Glutamatergic neuron (in vitro differentiated cells): ENCODE measurements at regions not wholly inside any gene's neighbourhood (a gene's known extent, or its start where the extent isn't known, plus 50 kb on each side); places are given as distances from the start of the nearest gene placed in this dataset.
A peak's percentile ranks its signal among the peaks of the same experiment; 100 is the strongest.

Source experiments
- DNase-seq: peaks from one replicate; pipeline ENCODE4 v3.0.0; 2022
- H3K27ac Mint-ChIP-seq: one replicate; pipeline ENCODE4 v1.8.0; 2020; ENCODE audit warnings: mild to moderate bottlenecking, mixed read lengths, inconsistent platforms; ENCODE audit not compliant: unreplicated experiment
- H3K27me3 Mint-ChIP-seq: one replicate; pipeline ENCODE4 v1.8.0; 2020; ENCODE audit warnings: mild to moderate bottlenecking, moderate library complexity, mixed read lengths, inconsistent platforms; ENCODE audit not compliant: unreplicated experiment
- H3K36me3 Mint-ChIP-seq: one replicate; pipeline ENCODE4 v1.8.0; 2020; ENCODE audit warnings: mild to moderate bottlenecking, mixed read lengths, inconsistent platforms; ENCODE audit not compliant: unreplicated experiment
- H3K4me1 Mint-ChIP-seq: one replicate; pipeline ENCODE4 v1.8.0; 2020; ENCODE audit warnings: mild to moderate bottlenecking, low read depth, mixed read lengths, inconsistent platforms; ENCODE audit not compliant: unreplicated experiment
- H3K4me3 Mint-ChIP-seq: one replicate; pipeline ENCODE4 v1.8.0; 2020; ENCODE audit warnings: mild to moderate bottlenecking, mixed read lengths, inconsistent platforms; ENCODE audit not compliant: unreplicated experiment
- H3K9me3 Mint-ChIP-seq: one replicate; pipeline ENCODE4 v1.8.0; 2020; ENCODE audit warnings: mild to moderate bottlenecking, moderate library complexity, mixed read lengths, inconsistent platforms; ENCODE audit not compliant: unreplicated experiment
- TF ChIP-seq, protein P1 (sequence below): fragments of 200-600 bp; sonication (generic); IDR thresholded peaks from one replicate; pipeline ENCODE4 v1.5.0; 2021; ENCODE audit not compliant: partially characterized antibody, unreplicated experiment

DNA sequence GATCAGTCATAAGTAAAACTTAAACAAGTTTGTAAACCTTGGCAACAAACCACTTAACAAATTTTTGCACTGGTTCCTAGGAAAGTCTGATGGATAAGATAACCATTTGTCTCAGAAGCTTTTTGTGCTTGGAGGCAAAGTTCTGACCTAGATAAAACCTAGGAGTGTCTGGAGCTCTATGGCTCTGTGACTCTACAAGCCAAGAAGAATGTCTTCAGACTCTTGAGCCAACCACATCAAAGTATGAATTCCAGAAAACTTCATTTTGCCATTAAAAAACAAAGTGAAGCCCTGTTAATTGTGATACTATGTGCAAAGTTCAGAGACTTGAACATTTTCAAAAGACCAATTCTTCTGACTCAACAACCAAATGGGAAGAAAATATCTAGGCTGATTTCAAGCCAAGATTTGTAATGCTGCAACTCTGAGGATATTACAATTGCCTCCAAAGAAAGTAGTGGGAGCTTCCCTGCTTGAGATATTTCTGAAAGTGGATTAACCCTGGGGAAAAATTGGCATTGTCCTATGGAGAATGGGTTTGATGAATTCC is 158.1 kb upstream of the FOXQ1 start:
- no peak for DNase-seq
- peaks cover 2% of the 10 kb centered on the region for H3K9me3 Mint-ChIP-seq
- peaks cover 10% of the 10 kb centered on the region for H3K4me1 Mint-ChIP-seq
- TF ChIP-seq, protein P1, sequence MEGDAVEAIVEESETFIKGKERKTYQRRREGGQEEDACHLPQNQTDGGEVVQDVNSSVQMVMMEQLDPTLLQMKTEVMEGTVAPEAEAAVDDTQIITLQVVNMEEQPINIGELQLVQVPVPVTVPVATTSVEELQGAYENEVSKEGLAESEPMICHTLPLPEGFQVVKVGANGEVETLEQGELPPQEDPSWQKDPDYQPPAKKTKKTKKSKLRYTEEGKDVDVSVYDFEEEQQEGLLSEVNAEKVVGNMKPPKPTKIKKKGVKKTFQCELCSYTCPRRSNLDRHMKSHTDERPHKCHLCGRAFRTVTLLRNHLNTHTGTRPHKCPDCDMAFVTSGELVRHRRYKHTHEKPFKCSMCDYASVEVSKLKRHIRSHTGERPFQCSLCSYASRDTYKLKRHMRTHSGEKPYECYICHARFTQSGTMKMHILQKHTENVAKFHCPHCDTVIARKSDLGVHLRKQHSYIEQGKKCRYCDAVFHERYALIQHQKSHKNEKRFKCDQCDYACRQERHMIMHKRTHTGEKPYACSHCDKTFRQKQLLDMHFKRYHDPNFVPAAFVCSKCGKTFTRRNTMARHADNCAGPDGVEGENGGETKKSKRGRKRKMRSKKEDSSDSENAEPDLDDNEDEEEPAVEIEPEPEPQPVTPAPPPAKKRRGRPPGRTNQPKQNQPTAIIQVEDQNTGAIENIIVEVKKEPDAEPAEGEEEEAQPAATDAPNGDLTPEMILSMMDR = no peak
- H3K36me3 Mint-ChIP-seq = peaks cover 21% of the 10 kb centered on the region
- peaks cover 3% of the 10 kb centered on the region for H3K27me3 Mint-ChIP-seq
- no peak overlapping the region for H3K4me3 Mint-ChIP-seq
- no peak overlapping the region for H3K27ac Mint-ChIP-seq

DNA sequence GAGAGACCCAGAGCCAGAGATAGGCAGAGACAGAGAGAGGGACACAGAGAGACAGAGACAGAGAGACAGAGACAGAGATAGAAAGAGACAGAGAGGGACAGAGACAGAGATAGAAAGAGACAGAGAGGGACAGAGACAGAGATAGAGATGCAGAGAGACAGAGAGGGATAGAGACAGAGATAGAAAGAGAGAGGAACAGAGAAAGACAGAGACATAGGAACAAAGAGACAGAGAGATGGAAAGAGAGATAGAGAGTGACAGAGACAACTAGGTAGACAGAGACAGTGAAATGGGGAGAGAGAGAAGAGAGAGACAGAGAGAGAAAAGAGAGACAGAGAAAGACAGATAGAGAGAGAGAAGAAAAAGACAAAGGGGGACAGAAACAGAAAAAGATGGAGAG is 165.4 kb upstream of the FOXQ1 start:
- Mint-ChIP-seq H3K4me1 (peaks cover 9% of the 10 kb centered on the region), H3K27me3 (peaks cover 6% of the 10 kb centered on the region), H3K9me3 (peaks cover 2% of the 10 kb centered on the region), H3K4me3 (no peak overlapping the region), H3K36me3 (no peaks in the 10 kb centered on the region), H3K27ac (peak overlapping the region; percentile 24)
- TF ChIP-seq, protein P1 = no peak
- no peak for DNase-seq

DNA sequence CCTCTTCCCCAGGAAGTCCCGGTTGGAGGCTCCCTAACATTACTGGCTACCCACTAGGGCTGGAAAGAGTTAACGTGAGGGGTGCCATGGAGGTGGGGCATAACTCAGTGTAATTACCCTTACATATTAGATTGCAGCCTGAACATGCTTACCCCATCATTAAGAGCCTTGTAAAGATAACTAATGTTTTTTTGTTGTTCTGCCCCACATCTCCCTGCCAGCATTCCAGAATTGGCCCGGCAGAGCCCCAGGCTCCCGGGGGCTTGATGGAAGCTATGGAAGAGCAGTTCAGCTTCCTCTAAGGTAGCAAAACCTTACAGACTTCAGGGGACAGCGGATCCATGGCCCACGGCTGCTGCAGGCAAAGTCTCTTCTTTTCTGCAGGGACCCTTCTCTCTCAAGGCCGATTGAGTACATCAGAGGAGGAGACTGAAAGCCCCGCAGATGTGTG is 166.1 kb upstream of the FOXQ1 start:
- peaks cover 6% of the 10 kb centered on the region for H3K27me3 Mint-ChIP-seq

DNA sequence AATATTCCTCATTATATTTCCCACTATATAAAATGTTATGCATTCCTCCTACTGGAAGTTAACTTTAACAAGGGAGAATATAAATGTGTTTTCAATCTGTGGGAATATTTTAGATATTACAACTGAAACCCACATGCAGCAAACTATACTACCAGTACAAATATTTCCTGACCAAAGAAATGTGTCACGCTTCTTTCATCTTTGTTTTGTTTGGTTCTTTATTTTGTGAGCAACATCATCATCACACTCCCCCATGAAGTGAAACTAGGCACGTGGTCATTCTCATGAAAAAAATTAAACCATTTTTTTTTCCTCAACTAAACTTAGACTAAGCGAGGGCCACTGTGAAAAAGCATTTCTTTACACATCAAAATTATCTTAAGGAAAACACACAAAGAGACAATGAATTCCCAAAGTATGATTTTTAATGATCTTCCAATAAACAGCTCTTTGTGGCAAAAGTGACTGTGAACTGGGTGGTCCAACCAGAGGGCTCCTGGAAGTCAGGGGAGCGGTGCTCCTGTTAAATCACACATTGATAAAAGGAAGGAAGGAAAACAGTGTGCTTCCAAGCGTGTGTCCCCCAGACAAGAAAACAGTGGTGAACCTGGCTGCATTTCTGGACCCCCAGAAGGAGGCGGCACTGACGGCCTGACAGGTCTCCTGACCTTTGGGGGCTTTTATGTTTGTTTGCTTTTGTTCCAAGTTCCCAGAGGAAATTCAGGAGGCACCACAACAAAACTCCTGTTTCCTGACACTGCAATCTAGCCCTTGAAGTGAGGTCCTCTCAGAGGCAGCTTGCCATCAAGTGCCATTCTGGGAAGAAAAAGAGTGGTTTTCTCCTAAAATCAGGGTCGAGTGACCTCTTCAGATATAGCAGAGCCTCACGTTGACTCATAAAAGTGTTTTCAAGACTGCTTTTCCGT is 166.8 kb upstream of the FOXQ1 start:
- Mint-ChIP-seq H3K4me3 (no peak overlapping the region), H3K27ac (no peak overlapping the region), H3K27me3 (peaks cover 6% of the 10 kb centered on the region), H3K4me1 (peaks cover 8% of the 10 kb centered on the region), H3K36me3 (no peaks in the 10 kb centered on the region), H3K9me3 (peaks cover 2% of the 10 kb centered on the region)
- TF ChIP-seq, protein P1 = no peak
- no peak for DNase-seq

More for the DNA sequence above, 166.1 kb upstream of the FOXQ1 start:
- TF ChIP-seq, protein P1 = no peak
- Mint-ChIP-seq H3K4me1 (peaks cover 8% of the 10 kb centered on the region), H3K4me3 (no peak overlapping the region), H3K27ac (no peak overlapping the region), H3K36me3 (no peaks in the 10 kb centered on the region), H3K9me3 (peaks cover 2% of the 10 kb centered on the region)
- DNase-seq = no peak

DNA sequence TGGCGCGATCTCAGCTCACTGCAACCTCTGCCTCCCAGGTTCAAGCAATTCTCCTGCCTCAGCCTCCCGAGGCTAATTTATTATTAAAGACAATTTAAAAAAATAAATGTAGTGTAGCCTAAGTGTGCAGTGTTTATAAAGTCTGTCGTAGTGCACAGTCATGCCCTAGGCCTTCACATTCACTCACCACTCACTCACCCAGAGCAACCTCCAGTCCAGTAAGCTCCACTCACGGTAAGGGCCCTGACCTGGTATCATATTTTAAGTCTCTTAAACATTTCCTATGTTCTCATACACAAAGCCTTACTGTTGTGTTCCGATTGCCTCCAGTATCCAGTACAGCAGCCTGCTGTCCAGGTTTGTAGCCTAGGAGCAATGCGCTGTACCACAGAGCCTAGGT is 168.2 kb upstream of the FOXQ1 start:
- peaks cover 8% of the 10 kb centered on the region for H3K36me3 Mint-ChIP-seq
- no peak overlapping the region for H3K27ac Mint-ChIP-seq
- TF ChIP-seq, protein P1 = no peak
- H3K4me1 Mint-ChIP-seq = peaks cover 6% of the 10 kb centered on the region
- H3K27me3 Mint-ChIP-seq = peaks cover 6% of the 10 kb centered on the region
- no peak overlapping the region for H3K4me3 Mint-ChIP-seq
- peaks cover 2% of the 10 kb centered on the region for H3K9me3 Mint-ChIP-seq
- no peak for DNase-seq
